K562 (cell line): ENCODE measurements at regions not wholly inside any gene's neighbourhood (a gene's known extent, or its start where the extent isn't known, plus 50 kb on each side); places are given as distances from the start of the nearest gene placed in this dataset.

ENCODE experiments used
- ATAC-seq: fragments of 200-7000 bp; cut with Tn5 transposase; 3 replicates; pipeline ENCODE4 v1.9.1; 2020; ENCODE audit warnings: moderate library complexity
- BruUV-seq: library from RNA; stranded (reverse); fragments of 400-500 nt; replicated peaks from 2 replicates; lab custom pipeline; 2021; lab: Mats Ljungman, UMichigan
- CTCF ChIA-PET: fragments of 300-600 bp; formaldehyde crosslinking; extraction: SDS; loops from one replicate; lab custom pipeline; 2021; ENCODE audit warnings: low intra/inter-chr PET ratio; lab: Yijun Ruan, JAX
- POLR2A ChIA-PET: fragments of 300-600, 350-650 bp; sonication (Branson Sonifier 250); formaldehyde crosslinking; extraction: SDS; loops from one replicate; lab custom pipeline; 2021; ENCODE audit warnings: antibody characterized with exemption, inconsistent platforms; lab: Yijun Ruan, JAX
- DNase-seq, 4 experiments: peaks; one replicate each; pipeline versions ENCODE4 v3.0.0 to v3.0.0-alpha.2; 2011 to 2018; ENCODE audit warnings: low spot score in 3 of 4, mixed read lengths in 3 of 4; ENCODE audit errors: extremely low read depth in 1 of 4
- FAIRE-seq: peaks from 2 replicates; lab custom pipeline; 2011; peaks lifted over from hg19 to GRCh38; lab: Jason Lieb, UNC
- H2AFZ ChIP-seq: 2 replicates; pipeline ENCODE4 v1.6.0; 2011; ENCODE audit warnings: low read depth, low read length, control low read depth, inconsistent platforms
- H3K27ac ChIP-seq: fragments of 200-600 bp; 3 replicates; pipeline ENCODE4 v1.8.0; 2011; ENCODE audit warnings: low read depth, mild to moderate bottlenecking, control low read depth, inconsistent platforms, low read length, moderate library complexity, mixed read lengths; ENCODE audit errors: extremely low read depth
- H3K27me3 ChIP-seq, 2 experiments: fragments of 300-600 bp in 1 of 2; 2 replicates in 1 of 2; 3 replicates in 1 of 2; pipeline versions ENCODE4 v1.6.0 to v1.8.0; 2011; ENCODE audit warnings: inconsistent platforms in 2 of 2, low read length in 2 of 2, mild to moderate bottlenecking in 1 of 2, mixed read lengths in 1 of 2, moderate library complexity in 1 of 2; ENCODE audit not compliant: control insufficient read depth in 2 of 2, insufficient read depth in 2 of 2
- H3K36me3 ChIP-seq: fragments of 300-600 bp; 3 replicates; pipeline ENCODE4 v1.8.0; 2011; ENCODE audit warnings: mild to moderate bottlenecking, low read length, inconsistent platforms; ENCODE audit not compliant: control insufficient read depth, insufficient read depth
- H3K4me1 ChIP-seq, 2 experiments: fragments of 200-600 bp in 1 of 2; replicated peaks in 1 of 2; 2 replicates in 1 of 2; 3 replicates in 1 of 2; pipeline versions ENCODE4 v1.5.1 to v1.8.0; 2011; ENCODE audit warnings: inconsistent platforms in 2 of 2, low read length in 2 of 2, mild to moderate bottlenecking in 1 of 2, mixed read lengths in 1 of 2, moderate library complexity in 1 of 2; ENCODE audit not compliant: control insufficient read depth in 2 of 2, insufficient read depth in 2 of 2
- H3K4me2 ChIP-seq: 2 replicates; pipeline ENCODE4 v1.6.1; 2011; ENCODE audit warnings: low read length, control low read depth, inconsistent platforms, mixed read lengths; ENCODE audit not compliant: insufficient read depth
- H3K4me3 ChIP-seq: fragments of 200-600 bp; sonication (generic), shearing (Covaris generic); 2 replicates; pipeline ENCODE4 v1.5.1; 2016; ENCODE audit warnings: control low read depth, inconsistent platforms
- H3K79me2 ChIP-seq: fragments of 200-600 bp; 3 replicates; pipeline ENCODE4 v1.8.0; 2011; ENCODE audit warnings: low read length, inconsistent platforms; ENCODE audit not compliant: control insufficient read depth, insufficient read depth
- H3K9ac ChIP-seq, 2 experiments: 2 replicates each; pipeline versions ENCODE4 v1.6.0 to v1.6.1; 2011; ENCODE audit warnings: low read depth in 2 of 2, low read length in 2 of 2, control low read depth in 1 of 2, inconsistent platforms in 1 of 2, mild to moderate bottlenecking in 1 of 2, mixed read lengths in 1 of 2; ENCODE audit not compliant: insufficient read depth in 1 of 2
- H3K9me1 ChIP-seq: one replicate; pipeline ENCODE4 v1.6.0; 2011; ENCODE audit warnings: inconsistent platforms, mild to moderate bottlenecking, low read length, moderate library complexity; ENCODE audit not compliant: control insufficient read depth, insufficient read depth
- H3K9me3 ChIP-seq: replicated peaks from 2 replicates; pipeline ENCODE4 v1.5.1; 2011; ENCODE audit warnings: low read depth, low read length, inconsistent platforms; ENCODE audit not compliant: control insufficient read depth, insufficient read depth
- H4K20me1 ChIP-seq: replicated peaks from 2 replicates; pipeline ENCODE4 v1.6.1; 2011; ENCODE audit warnings: low read length, inconsistent platforms, mixed read lengths; ENCODE audit not compliant: control insufficient read depth, insufficient read depth
- ATF2 ChIP-seq: sonication (generic); formaldehyde crosslinking; IDR thresholded peaks from 2 replicates; pipeline ENCODE4 v1.8.1; 2022; ENCODE audit warnings: missing genetic modification reagents
- BHLHE40 ChIP-seq: IDR thresholded peaks from 2 replicates; pipeline ENCODE4 v1.6.1; 2011; ENCODE audit warnings: low read length, improper control_type of control experiment
- MED1 ChIP-seq: sonication (generic); formaldehyde crosslinking; IDR thresholded peaks from 2 replicates; pipeline ENCODE4 v1.8.1; 2023; ENCODE audit warnings: missing genetic modification reagents, borderline replicate concordance
- NFE2 ChIP-seq: IDR thresholded peaks from 2 replicates; pipeline ENCODE4 v1.6.1; 2014; ENCODE audit warnings: antibody characterized with exemption, low read depth
- SMAD2 ChIP-seq: fragments of 150-350 bp; IDR thresholded peaks from 2 replicates; pipeline ENCODE4 v1.6.1; 2014; ENCODE audit warnings: low read depth, mild to moderate bottlenecking, low read length
- TAF7 ChIP-seq: fragments of 450-650 bp; IDR thresholded peaks from 2 replicates; pipeline ENCODE4 v1.6.1; 2016; ENCODE audit warnings: missing genetic modification characterization, missing compliant biosample characterization
- VEZF1 ChIP-seq: fragments of 200-800 bp; sonication (Bioruptor generic); IDR thresholded peaks from 2 replicates; pipeline ENCODE4 v1.6.1; 2017; ENCODE audit warnings: missing genetic modification characterization, missing compliant biosample characterization
- ZNF395 ChIP-seq: fragments of 200-800 bp; sonication (Bioruptor generic); IDR thresholded peaks from 2 replicates; pipeline ENCODE4 v1.6.1; 2017; ENCODE audit warnings: missing genetic modification characterization, missing compliant biosample characterization
- ZNF584 ChIP-seq: fragments of 200-800 bp; sonication (Bioruptor generic); IDR thresholded peaks from 2 replicates; pipeline ENCODE4 v1.6.1; 2016; ENCODE audit warnings: low read depth, mild to moderate bottlenecking, missing genetic modification characterization, missing compliant biosample characterization
- WGBS: fragments of 100-300 bp; shearing (Covaris generic); methylation state at CpG from one replicate; pipeline ENCODE4 v1.1.6; 2016; ENCODE audit warnings: low coverage, mixed read lengths; ENCODE audit not compliant: insufficient coverage; ENCODE audit errors: missing lambda C conversion rate; 5-methylcytosine and 5-hydroxymethylcytosine counted together
- in situ Hi-C: fragments of 300-500 bp; cut with MboI; formaldehyde crosslinking; loops from 4 replicates; pipeline ENCODE4 v1.15.0; 2018; ENCODE audit warnings: inconsistent platforms, mixed read lengths
- intact Hi-C: fragments of 100-400 bp; cut with micrococcal nuclease; formaldehyde crosslinking; loops from 2 replicates; pipeline ENCODE4 v1.14.2; 2022
- TF ChIP-seq, protein P1 (sequence below): sonication (generic); formaldehyde crosslinking; IDR thresholded peaks from 2 replicates; pipeline ENCODE4 v1.8.0; 2023; ENCODE audit warnings: mild to moderate bottlenecking, missing genetic modification reagents
- TF ChIP-seq, protein P2 (sequence below): fragments of 250-450 bp; sonication (Bioruptor Pico); IDR thresholded peaks from 2 replicates; pipeline ENCODE4 v1.8.0; 2022; ENCODE audit warnings: moderate library complexity, mild to moderate bottlenecking, inconsistent platforms

DNA sequence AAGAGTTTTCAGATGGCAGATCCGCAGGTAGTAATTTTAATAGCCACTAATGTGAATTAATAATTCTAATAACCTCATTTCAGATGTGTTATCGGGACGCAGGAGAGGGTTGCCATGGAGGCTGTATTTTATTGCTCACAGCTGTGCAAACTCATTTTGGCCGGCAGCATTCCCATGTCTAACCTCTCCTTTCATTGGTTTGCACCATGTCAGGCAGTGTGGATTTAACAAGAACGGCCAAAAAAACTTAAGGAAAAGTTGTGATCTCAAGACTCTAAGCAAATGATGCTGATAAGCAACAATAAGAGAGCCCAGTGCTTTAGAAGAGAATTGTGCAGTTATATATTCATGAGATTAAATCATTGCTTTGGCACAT lies 88.7 kb upstream of the NRP1 start (continued):
- TF ChIP-seq VEZF1 (CRISPR knock-in tag) (no peak), MED1 (no peak), ZNF584 (CRISPR knock-in tag) (no peak)

- no peak for ATAC-seq
- no peak overlapping the region for H3K9ac ChIP-seq
- H3K4me1 ChIP-seq: no peaks in the 10 kb centered on the region
- CTCF ChIA-PET: no interaction called here
- H3K9me1 ChIP-seq: no peaks in the 10 kb centered on the region
- H3K79me2 ChIP-seq: no peaks in the 10 kb centered on the region
- no peak overlapping the region for H3K4me2 ChIP-seq
- no peaks in the 10 kb centered on the region for H3K27me3 ChIP-seq
- POLR2A ChIA-PET: interaction anchor here (0.8 to 1.6 kb wide), 2 partner anchors 13 to 19 kb away, joined by 4 read pairs; no protein-coding TSS in a partner anchor
- no peak for DNase-seq
- H3K36me3 ChIP-seq: no peaks in the 10 kb centered on the region
- 0% methylated on average over 10 of the region's 10 CpGs for WGBS
- H4K20me1 ChIP-seq: no peaks in the 10 kb centered on the region
- no peak overlapping the region for H2AFZ ChIP-seq
- no TSS peak for BruUV-seq
- H3K9me3 ChIP-seq: no peaks in the 10 kb centered on the region
- intact Hi-C loops: no loop called here
- in situ Hi-C loops: no loop called here
- FAIRE-seq: no peak
- no peak overlapping the region for H3K27ac ChIP-seq
- no peak overlapping the region for H3K4me3 ChIP-seq
- TF ChIP-seq NFE2 (no peak), ZNF395 (CRISPR knock-in tag) (no peak), BHLHE40 (no peak), SMAD2 (no peak), TAF7 (tag) (no peak), ATF2 (CRISPR knock-in tag) (no peak)
- TF ChIP-seq, protein P1, sequence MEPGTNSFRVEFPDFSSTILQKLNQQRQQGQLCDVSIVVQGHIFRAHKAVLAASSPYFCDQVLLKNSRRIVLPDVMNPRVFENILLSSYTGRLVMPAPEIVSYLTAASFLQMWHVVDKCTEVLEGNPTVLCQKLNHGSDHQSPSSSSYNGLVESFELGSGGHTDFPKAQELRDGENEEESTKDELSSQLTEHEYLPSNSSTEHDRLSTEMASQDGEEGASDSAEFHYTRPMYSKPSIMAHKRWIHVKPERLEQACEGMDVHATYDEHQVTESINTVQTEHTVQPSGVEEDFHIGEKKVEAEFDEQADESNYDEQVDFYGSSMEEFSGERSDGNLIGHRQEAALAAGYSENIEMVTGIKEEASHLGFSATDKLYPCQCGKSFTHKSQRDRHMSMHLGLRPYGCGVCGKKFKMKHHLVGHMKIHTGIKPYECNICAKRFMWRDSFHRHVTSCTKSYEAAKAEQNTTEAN (CRISPR knock-in tag): no peak
- TF ChIP-seq, protein P2, sequence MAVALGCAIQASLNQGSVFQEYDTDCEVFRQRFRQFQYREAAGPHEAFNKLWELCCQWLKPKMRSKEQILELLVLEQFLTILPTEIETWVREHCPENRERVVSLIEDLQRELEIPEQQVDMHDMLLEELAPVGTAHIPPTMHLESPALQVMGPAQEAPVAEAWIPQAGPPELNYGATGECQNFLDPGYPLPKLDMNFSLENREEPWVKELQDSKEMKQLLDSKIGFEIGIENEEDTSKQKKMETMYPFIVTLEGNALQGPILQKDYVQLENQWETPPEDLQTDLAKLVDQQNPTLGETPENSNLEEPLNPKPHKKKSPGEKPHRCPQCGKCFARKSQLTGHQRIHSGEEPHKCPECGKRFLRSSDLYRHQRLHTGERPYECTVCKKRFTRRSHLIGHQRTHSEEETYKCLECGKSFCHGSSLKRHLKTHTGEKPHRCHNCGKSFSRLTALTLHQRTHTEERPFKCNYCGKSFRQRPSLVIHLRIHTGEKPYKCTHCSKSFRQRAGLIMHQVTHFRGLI (CRISPR knock-in tag): no peak
Observed at GRCh38 chr10:33422471-33423153, 88.1 kb upstream of the NRP1 start.
